ENCODE measurements at regions not wholly inside any gene's neighbourhood (a gene's known extent, or its start where the extent isn't known, plus 50 kb on each side); places are given as distances from the start of the nearest gene placed in this dataset.

- Histone ChIP-seq H2BK20ac (ENCODE audit: low read depth, low read length) (peak overlapping the region; percentile 99), H2AFZ (replicated peaks; ENCODE audit: low read length, poor library complexity) (peak overlapping the region; percentile 88), H3K36me3 (ENCODE audit: control insufficient read depth, insufficient read depth, low read length) (no peaks in the 10 kb centered on the region), H3K4me2 (ENCODE audit: low read depth, low read length) (peak overlapping the region; percentile 15; the same call in 1 of the 2 replicates), H3K23ac (ENCODE audit: low read depth, low read length) (peak overlapping the region; percentile 97), H3K9me3 (ENCODE audit: control insufficient read depth, insufficient read depth, low read length) (peaks cover 2% of the 10 kb centered on the region), H2BK15ac (ENCODE audit: low read depth, low read length) (peak overlapping the region; percentile 98), H3K4ac (ENCODE audit: low read depth, low read length) (peak overlapping the region; percentile 96), H3K27me3 (ENCODE audit: control insufficient read depth, insufficient read depth, low read length) (no peaks in the 10 kb centered on the region), H3K9ac (ENCODE audit: low read depth, low read length) (peak overlapping the region; percentile 41; the same call in 1 of the 2 replicates), H4K20me1 (ENCODE audit: insufficient read depth, low read length) (no peaks in the 10 kb centered on the region), H3K14ac (replicated peaks; ENCODE audit: low read depth, low read length) (peak overlapping the region; percentile 89), H3K4me3 (ENCODE audit: insufficient read depth, low read depth, low read length) (no peak overlapping the region), H3K56ac (ENCODE audit: extremely low read depth, insufficient read depth, low read length) (peak overlapping the region; percentile 55), H3K9me1 (ENCODE audit: insufficient read depth, low read length) (peaks cover 20% of the 10 kb centered on the region), H3K79me1 (ENCODE audit: low read depth in 1 of 2, low read length in 2 of 2) (peaks cover 0 to 6% of the 10 kb centered on the region in 2 experiments; a peak in 1 of 4 replicates), H4K91ac (ENCODE audit: insufficient read depth, low read depth, low read length) (peak overlapping the region; percentile 96), H4K5ac (ENCODE audit: low read depth, low read length) (peak overlapping the region; percentile 96), H2BK5ac (ENCODE audit: low read depth, low read length, poor library complexity, severe bottlenecking) (peak overlapping the region; percentile 90), H3K4me1 (ENCODE audit: control insufficient read depth, insufficient read depth, low read length) (peaks cover 18% of the 10 kb centered on the region), H3K18ac (ENCODE audit: low read depth, low read length) (peak overlapping the region; percentile 88), H2BK120ac (ENCODE audit: low read depth, low read length) (peak overlapping the region; percentile 98), H2AK9ac (replicated peaks; ENCODE audit: low read depth, low read length, poor library complexity) (peak overlapping the region; percentile 29), H3K27ac (ENCODE audit: insufficient read depth, low read length) (peak overlapping the region; percentile 70), H2AK5ac (ENCODE audit: low read depth, low read length) (peak overlapping the region; percentile 99), H4K8ac (ENCODE audit: low read depth in 2 of 2, low read length in 2 of 2) (peak overlapping the region; percentile 66 to 88)
- ChIA-PET CTCF (no interaction called here), POLR2A (ENCODE audit: unreplicated experiment) (interaction anchor here (0.8 kb wide), 1 partner anchor 1332 kb away, joined by 3 read pairs; no protein-coding TSS in a partner anchor)
- BruUV-seq (replicated peaks) = no TSS peak
- 75% methylated on average over 1 of the region's 12 CpGs; no CpG with 5 or more reads in 1 of the 2 experiments for WGBS, 2 experiments (ENCODE audit: extremely low coverage in 2 of 2, insufficient read length in 1 of 2)
- peak; percentile 65 for DNase-seq
- TF ChIP-seq CTCF (conservative IDR thresholded peaks at IDR 0.05; ENCODE audit: low read depth, low read length) = 0 out of 2 replicates have a peak, but pooled peaks have one; percentile 5
- no peak for TF ChIP-seq BHLHE40 (IDR thresholded peaks at IDR 0.05; ENCODE audit: low read depth, low read length)
- intact Hi-C loops (cut with micrococcal nuclease) (no loop called here), dilution Hi-C loops (cut with HindIII; ENCODE audit: low sequenced_read_pairs, unreplicated experiment) (no loop called here), in situ Hi-C loops (cut with MboI; ENCODE audit: low sequenced_read_pairs) (no loop called here)
- peak; percentile 84 for ATAC-seq (ENCODE audit: low read depth)
Measured at GRCh38 chr6:17012421-17013225, 89.2 kb upstream of the STMND1 start.
